Esophagus squamous epithelium (tissue), 5 donors: ENCODE measurements at regions not wholly inside any gene's neighbourhood (a gene's known extent, or its start where the extent isn't known, plus 50 kb on each side); places are given as distances from the start of the nearest gene placed in this dataset.

Experiments
- DNase-seq: peaks from one replicate; lab custom pipeline; 2025; lab: John Stamatoyannopoulos, UW
- H3K27ac ChIP-seq, 4 donors: fragments of 200-600 bp; sonication (generic); one replicate each; pipeline ENCODE4 v1.5.1; 2016 to 2019; ENCODE audit warnings: mild to moderate bottlenecking in 1 of 4
- H3K27me3 ChIP-seq, 4 donors: fragments of 200-600 bp; sonication (generic); 1 replicate in 3 of 4; 2 replicates in 1 of 4; pipeline versions ENCODE4 v1.5.1 to v1.6.0; 2017 to 2021; ENCODE audit warnings: antibody characterized with exemption in 1 of 4
- H3K36me3 ChIP-seq, 3 donors: fragments of 200-600 bp; sonication (generic); one replicate each; pipeline ENCODE4 v1.5.1; 2016 to 2019
- H3K4me1 ChIP-seq, 3 donors: fragments of 200-600 bp; sonication (generic); one replicate each; pipeline ENCODE4 v1.5.1; 2017 to 2019
- H3K4me3 ChIP-seq, 4 donors: fragments of 200-600 bp; sonication (generic); 1 replicate in 3 of 4; 2 replicates in 1 of 4; pipeline ENCODE4 v1.5.1; 2016 to 2019; ENCODE audit warnings: mild to moderate bottlenecking in 2 of 4, moderate library complexity in 1 of 4
- H3K9me3 ChIP-seq, 3 donors: fragments of 200-600 bp; sonication (generic); one replicate each; pipeline ENCODE4 v1.5.1; 2016 to 2019
- POLR2A ChIP-seq, 4 donors: fragments of 450-650 bp; IDR thresholded peaks; one replicate each; pipeline ENCODE4 v1.6.1; 2017; ENCODE audit warnings: antibody characterized with exemption in 4 of 4, mild to moderate bottlenecking in 4 of 4, moderate library complexity in 3 of 4
- WGBS, 2 donors: methylation state at CpG; one replicate each; pipeline ENCODE4 v1.1.5; 2018; 5-methylcytosine and 5-hydroxymethylcytosine counted together
- intact Hi-C: fragments of 100-400 bp; cut with DNase I; formaldehyde crosslinking; loops from one replicate; pipeline ENCODE4 v1.15.0; 2022
- TF ChIP-seq, protein P1 (sequence below), 6 experiments: fragments of 450-650 bp in 4 of 6; fragments of 200-600 bp in 2 of 6; sonication (generic) in 2 of 6; IDR thresholded peaks; one replicate each; pipeline ENCODE4 v1.5.1; 2016 to 2019; ENCODE audit warnings: antibody characterized with exemption in 6 of 6, mild to moderate bottlenecking in 4 of 6, moderate library complexity in 4 of 6
- donor health status: DM: yes; HTN: yes; CAD: no.

DNA sequence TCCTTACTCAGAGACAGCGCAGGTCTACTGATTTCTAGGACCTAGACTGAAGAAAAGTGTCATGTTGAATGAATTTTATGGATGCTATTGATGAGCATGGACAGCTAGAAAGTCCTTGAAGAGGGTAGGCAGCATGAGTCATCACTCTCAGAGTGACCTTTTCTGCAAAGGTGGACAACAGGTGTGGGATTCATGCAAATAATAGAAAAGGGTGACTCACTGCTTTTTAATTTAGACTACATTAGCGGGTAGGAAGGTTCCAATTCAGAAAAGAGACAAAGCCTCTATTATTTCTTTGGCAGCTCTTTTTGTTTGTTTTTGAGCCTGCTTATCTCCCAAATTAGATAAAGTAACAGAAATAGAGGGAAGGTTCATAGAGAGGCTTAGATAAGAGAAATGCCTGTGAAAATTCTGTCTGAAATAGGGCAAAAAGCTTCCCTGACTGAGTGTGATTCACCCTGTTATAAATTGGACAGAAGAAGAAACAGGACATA lies 191.4 kb downstream of the TENT5A start:
- no peak overlapping the region for H3K4me3 ChIP-seq
- H3K27me3 ChIP-seq, result no peaks in the 10 kb centered on the region
- no peak overlapping the region for H3K27ac ChIP-seq
- intact Hi-C loops, result no loop called here
- TF ChIP-seq, protein P1, sequence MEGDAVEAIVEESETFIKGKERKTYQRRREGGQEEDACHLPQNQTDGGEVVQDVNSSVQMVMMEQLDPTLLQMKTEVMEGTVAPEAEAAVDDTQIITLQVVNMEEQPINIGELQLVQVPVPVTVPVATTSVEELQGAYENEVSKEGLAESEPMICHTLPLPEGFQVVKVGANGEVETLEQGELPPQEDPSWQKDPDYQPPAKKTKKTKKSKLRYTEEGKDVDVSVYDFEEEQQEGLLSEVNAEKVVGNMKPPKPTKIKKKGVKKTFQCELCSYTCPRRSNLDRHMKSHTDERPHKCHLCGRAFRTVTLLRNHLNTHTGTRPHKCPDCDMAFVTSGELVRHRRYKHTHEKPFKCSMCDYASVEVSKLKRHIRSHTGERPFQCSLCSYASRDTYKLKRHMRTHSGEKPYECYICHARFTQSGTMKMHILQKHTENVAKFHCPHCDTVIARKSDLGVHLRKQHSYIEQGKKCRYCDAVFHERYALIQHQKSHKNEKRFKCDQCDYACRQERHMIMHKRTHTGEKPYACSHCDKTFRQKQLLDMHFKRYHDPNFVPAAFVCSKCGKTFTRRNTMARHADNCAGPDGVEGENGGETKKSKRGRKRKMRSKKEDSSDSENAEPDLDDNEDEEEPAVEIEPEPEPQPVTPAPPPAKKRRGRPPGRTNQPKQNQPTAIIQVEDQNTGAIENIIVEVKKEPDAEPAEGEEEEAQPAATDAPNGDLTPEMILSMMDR (IDR thresholded peaks at IDR 0.05), result no peak
- TF ChIP-seq POLR2A (IDR thresholded peaks at IDR 0.05), result no peak
- H3K9me3 ChIP-seq, result no peaks in the 10 kb centered on the region
- 58 to 70% methylated on average over 2 of the region's 2 CpGs for WGBS, 2 donors
- no peak for DNase-seq
- no peaks in the 10 kb centered on the region for H3K4me1 ChIP-seq
- H3K36me3 ChIP-seq, result no peaks in the 10 kb centered on the region

DNA sequence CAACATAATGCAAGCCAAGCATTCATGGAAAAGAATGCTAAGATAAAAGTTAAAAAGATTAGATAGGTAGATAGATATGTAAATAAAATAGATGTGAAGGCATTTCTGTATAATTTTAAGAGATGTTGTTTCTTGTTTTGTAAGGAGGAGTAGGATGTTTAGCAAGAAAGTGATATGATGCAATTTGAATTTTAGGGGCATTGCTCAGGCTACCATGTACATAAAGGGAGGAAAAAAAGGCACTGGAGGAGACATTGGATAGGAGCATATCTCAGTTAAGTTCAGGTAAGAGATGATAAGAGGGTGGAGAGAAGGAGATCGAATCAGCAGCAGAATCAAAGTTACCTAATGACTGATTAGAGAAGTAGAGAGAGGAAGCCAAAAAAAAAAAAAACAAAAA lies 194.7 kb downstream of the TENT5A start:
- no peak overlapping the region for H3K27ac ChIP-seq
- H3K36me3 ChIP-seq, result no peaks in the 10 kb centered on the region
- no peaks in the 10 kb centered on the region for H3K27me3 ChIP-seq
- no peak for DNase-seq
- intact Hi-C loops, result no loop called here
- no peaks in the 10 kb centered on the region for H3K4me1 ChIP-seq
- no peaks in the 10 kb centered on the region for H3K9me3 ChIP-seq
- 71 to 81% methylated on average over 1 of the region's 1 CpG for WGBS, 2 donors
- H3K4me3 ChIP-seq, result no peak overlapping the region
- TF ChIP-seq, protein P1 (IDR thresholded peaks at IDR 0.05), result no peak
- TF ChIP-seq POLR2A (IDR thresholded peaks at IDR 0.05), result no peak

DNA sequence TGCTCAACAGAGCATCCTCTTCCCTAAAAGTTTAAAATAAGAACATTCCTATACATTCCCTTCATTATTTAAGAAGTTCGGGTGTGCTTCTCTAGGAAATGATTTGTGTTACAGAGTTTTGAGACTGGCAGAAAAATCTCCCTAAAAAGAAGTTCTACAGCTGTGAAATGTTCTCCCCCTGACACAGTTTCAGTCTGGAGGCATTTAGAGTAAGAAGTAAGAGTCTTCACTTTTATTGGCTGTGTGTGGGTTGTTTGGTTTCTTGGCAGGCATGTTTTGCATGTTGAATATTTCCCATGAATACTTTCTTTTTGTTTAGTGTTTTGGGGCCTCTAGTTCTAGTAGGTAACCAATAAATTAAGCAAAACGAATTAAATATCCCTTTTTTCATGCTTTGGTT lies 195.9 kb downstream of the TENT5A start:
- DNase-seq, result no peak
- Histone ChIP-seq H3K9me3 (no peaks in the 10 kb centered on the region), H3K27ac (no peak overlapping the region), H3K27me3 (no peaks in the 10 kb centered on the region), H3K4me3 (no peak overlapping the region), H3K36me3 (no peaks in the 10 kb centered on the region), H3K4me1 (no peaks in the 10 kb centered on the region)
- WGBS, 2 donors, result 34 to 38% methylated on average over 2 of the region's 2 CpGs
- TF ChIP-seq, protein P1 (IDR thresholded peaks at IDR 0.05), result no peak
- TF ChIP-seq POLR2A (IDR thresholded peaks at IDR 0.05), result no peak
- intact Hi-C loops, result no loop called here

DNA sequence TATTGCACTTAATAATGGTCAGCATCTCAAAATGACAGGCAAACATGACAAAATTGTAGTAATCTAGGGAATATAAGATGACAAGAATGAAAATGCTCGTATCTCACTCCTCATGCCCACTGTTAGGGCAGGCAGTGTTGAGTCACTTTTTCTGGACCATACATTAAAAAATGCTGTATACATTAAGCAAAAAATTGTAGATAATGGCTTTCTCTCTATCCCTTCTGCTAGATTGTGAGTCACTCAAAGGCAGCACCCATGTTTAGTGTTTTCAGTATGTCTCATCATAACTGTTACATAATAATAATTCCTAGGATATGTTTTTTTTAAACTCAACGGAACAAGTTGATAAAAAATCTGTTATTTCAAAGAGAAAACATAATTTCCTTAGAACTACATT lies 199.3 kb downstream of the TENT5A start:
- Histone ChIP-seq H3K27ac (no peak overlapping the region), H3K36me3 (no peaks in the 10 kb centered on the region), H3K9me3 (no peaks in the 10 kb centered on the region), H3K4me1 (no peaks in the 10 kb centered on the region), H3K27me3 (no peaks in the 10 kb centered on the region), H3K4me3 (no peak overlapping the region)
- WGBS, 2 donors, result 54 to 60% methylated on average over 2 of the region's 2 CpGs
- TF ChIP-seq, protein P1 (IDR thresholded peaks at IDR 0.05), result no peak
- no peak for DNase-seq
- intact Hi-C loops, result no loop called here

DNA sequence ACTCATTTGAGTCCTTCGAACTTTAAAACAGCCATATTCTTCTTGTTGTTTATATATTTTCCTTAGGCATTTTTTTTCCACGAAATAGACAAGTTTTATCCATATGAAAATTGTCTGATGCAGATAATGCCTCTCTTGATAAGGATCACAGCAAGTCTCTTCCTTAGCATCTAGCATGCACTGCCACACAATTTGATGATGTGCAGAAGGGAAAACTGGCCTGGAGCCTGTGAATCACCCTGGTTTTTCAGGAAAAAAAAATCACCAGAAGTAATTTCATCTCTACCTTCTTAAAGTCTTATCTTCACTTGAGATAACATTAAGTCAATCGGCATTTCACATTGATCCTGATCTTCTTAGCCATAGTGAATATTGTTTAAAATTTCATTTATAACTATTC lies 199.8 kb downstream of the TENT5A start:
- Histone ChIP-seq H3K27me3 (no peaks in the 10 kb centered on the region), H3K4me3 (no peak overlapping the region), H3K36me3 (no peaks in the 10 kb centered on the region), H3K27ac (no peak overlapping the region), H3K4me1 (no peaks in the 10 kb centered on the region), H3K9me3 (no peaks in the 10 kb centered on the region)
- no peak for DNase-seq
- intact Hi-C loops, result no loop called here
- TF ChIP-seq, protein P1 (IDR thresholded peaks at IDR 0.05), result no peak
- TF ChIP-seq POLR2A (IDR thresholded peaks at IDR 0.05), result no peak
- 62 to 68% methylated on average over 3 of the region's 3 CpGs for WGBS, 2 donors
